Glomerular visceral epithelial cell (primary cell): ENCODE measurements at regions not wholly inside any gene's neighbourhood (a gene's known extent, or its start where the extent isn't known, plus 50 kb on each side); places are given as distances from the start of the nearest gene placed in this dataset.

Experiments
- DNase-seq: peaks from one replicate; pipeline ENCODE4 v3.0.0-alpha.2; 2016; ENCODE audit errors: extremely low spot score

GRCh38 chr3:30354972-30355371, 251.4 kb upstream of the TGFBR2 start:
- DNase-seq = peak; percentile 18

DNA sequence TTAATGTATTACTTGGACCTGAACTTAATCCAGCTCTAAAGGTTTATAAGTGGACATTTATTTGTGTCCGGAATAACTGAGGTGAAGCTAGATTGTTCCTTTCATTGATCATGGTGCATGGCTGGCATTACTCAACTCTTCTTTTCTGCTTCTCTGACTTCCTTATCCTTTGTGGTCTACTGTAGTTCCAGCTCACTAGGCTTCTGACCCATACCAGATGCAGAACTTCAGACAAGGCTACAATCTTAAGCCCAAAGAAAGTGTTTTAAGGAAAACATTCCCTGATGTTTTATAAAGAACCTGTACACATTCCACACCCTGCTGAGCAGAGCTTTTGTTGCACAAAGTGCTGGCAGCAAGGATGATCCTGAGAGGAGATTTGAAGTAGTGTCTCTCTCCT, 250.8 kb upstream of the TGFBR2 start:
- peak; percentile 85 for DNase-seq

DNA sequence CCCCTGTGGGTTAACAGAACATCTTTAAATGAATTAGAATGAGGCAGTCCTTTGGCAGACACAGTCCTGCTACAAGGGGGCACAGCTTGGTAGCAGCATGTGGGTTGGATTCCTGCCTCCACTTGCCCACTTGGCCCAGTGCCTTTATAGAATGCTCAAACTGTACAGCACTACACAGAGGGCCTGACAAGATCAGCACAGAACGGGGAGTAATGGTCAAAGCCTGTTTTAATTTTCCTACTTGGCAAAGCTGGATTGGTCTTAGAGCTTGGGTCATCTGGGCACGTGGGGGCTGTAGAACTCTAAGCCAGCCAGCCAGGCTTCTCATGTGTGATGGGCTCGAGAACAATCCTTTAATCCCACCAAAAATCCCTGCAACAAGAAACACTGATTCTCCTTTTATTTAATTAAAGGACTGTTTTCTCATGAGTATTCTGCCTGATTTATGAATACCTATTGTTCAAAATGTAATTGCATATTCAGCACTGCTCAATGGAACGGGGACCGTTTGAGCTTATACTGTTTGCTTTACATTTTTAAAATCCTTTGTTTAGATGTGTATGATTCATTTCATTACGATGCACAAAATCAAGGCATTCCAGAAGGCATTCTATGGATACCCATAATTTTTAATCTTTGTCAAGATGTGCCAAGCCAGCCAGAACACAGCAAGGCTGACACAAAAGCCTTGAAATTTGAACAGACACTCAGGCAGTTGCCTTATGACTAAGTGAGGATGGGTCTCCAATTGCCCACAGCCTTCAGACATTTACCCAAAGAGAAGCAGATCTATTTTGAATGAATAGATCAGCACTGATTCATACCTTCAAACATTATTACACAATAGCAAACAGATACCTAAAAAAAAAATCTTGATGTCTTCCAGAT, 249.3 kb upstream of the TGFBR2 start:
- DNase-seq = no peak

- DNase-seq = no peak
These were observed 248.5 kb upstream of the TGFBR2 start for GRCh38 chr3:30357897-30358296.

GRCh38 chr3:30358871-30359270, 247.5 kb upstream of the TGFBR2 start:
- no peak for DNase-seq

GRCh38 chr3:30368978-30369377, 237.4 kb upstream of the TGFBR2 start:
- no peak for DNase-seq

DNA sequence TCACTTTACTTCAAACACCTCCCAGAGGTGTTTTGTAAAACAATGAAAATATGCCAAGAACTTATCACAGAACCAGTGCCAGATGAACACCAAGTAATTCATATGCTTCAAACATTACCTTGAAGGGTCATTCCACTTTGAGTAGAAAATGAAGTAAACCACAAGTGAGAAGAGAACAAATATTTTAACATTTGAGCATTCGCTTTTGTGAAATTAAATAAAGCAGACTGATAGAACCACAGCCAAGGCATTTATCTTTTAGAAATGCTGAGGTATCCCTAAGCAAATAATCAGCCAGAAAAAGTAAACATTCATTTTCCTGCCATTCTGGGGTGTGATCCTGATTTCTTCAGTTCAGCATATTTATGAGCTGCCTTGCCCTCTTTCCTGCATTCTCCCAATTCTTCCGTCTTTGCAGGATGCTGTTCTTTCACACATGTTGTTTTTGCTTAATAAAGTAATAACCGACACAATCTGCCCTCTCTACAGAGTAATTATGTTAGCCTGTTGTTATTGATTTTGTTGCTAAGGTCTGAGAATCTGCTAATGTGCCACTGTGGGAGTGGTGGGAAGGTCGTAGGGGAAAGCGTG, 235.6 kb upstream of the TGFBR2 start:
- DNase-seq = no peak

GRCh38 chr3:30372837-30373236, 233.6 kb upstream of the TGFBR2 start:
- no peak for DNase-seq

GRCh38 chr3:30384546-30385072, 221.8 kb upstream of the TGFBR2 start:
- DNase-seq = no peak

DNA sequence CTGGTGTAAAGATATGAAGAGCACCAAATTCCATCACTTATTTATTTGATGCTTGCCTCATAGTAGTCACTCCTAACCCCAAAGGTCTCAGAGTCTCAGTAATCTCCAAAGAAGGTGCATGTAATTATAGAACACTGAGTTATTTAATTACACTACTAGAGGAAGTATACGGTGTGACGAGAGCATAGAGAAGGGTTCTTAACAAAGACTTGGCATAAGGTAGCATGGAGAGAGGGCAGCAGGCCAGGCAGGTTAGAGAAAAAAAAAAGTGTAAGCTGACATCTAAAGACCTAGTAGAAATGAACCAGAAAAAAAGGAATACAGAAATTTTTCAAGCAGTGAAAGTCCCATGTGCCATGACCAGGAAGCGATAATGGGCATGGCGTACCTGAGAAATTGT, 213.3 kb upstream of the TGFBR2 start:
- no peak for DNase-seq

- DNase-seq = no peak
These were observed 209.4 kb upstream of the TGFBR2 start for GRCh38 chr3:30397030-30397429.

DNA sequence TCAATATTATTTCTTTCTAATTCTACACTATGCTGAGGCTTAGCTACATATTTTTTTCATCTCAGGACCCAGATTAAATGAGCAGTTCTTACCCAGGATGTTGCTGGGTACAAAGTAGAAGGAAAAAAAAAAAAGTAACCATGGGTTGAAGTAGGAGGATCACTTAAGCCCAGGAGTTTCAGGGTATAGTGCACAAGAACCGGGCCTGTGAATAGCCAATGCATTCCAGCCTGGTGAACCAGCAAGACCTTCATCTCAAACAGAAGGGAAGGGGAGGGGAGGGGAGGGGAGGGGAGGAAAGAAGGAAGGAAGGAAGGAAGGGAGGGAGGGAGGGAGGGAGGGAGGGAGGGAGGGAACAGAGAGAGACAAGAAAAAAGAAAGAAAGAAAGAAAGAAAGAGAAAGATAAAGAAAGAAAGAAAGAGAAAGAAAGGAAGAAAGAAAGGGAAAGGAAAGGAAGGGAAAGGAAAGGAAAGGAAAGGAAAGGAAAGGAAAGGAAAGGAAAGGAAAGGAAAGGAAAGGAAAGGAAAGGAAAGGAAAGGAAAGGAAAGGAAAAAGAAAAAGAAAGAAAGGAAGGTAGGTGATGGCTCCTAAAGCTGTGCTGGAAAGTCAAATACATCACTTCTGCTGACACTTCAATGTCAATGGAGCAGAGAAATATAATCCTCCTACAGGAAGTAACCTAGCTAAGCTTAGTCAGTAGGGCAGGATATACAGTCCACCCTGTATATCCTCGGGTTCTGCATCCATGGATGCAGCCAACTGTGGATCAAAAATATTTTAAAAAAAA, 206.8 kb upstream of the TGFBR2 start:
- no peak for DNase-seq

DNA sequence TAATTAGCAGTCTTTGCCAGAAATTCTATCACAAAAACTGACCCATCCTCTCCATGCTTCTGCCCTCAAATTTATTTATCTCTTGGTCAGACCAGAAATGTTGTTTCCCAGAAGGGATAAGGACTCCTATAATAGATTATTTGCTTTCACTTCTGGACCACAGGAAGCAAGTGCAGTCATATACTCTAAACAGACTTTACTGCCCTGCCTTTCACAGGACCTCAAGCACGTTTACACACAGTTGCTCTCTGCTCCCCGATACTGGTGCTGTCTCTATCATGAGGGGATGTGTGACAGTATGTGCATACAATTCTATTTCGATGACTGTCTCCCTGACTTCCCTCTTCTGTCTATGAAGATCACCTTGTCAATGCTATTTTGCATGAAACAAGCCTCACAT, 205.5 kb upstream of the TGFBR2 start:
- DNase-seq = no peak

DNA sequence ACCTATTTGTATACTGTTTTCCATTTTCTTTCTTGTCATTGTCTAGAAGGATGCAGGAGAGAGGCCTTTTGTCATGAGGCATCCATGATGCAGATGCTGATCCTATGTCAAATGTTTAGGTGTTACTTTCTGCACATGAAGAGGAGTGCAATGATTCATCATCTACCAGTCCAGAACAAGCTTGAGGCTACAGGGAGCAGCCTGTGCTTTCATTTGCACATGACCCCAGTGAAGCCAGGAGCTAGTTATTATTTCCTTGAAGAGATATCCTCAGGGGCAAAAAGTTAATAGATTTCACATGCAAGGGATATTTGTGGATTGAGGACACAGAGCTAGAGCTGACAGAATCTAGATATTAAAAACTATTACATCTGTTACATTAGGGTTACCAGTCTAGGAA, 204.4 kb upstream of the TGFBR2 start:
- DNase-seq = no peak

- no peak for DNase-seq
These were observed 198.8 kb upstream of the TGFBR2 start for GRCh38 chr3:30407651-30408050.

DNA sequence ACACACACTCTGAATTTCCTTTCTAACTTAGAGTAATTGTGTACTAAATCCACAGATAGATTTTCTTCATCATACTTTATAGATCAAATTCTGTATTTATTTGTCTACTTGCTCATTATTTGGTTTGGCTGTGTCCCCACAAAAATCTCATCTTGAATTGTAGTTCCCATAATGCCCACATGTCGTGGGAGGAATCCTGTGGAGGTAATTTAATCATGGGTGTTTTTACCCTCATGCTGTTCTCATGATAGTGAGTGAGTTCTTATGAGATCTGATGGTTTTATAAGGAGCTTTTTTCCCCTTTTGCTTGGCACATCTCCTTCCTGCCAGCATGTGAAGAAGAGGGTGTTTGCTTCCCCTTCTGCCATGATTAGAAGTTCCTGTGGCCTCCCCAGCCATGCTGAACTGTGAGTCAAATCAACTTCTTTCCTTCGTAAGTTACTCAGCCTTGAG, 198.3 kb upstream of the TGFBR2 start:
- DNase-seq = no peak

DNA sequence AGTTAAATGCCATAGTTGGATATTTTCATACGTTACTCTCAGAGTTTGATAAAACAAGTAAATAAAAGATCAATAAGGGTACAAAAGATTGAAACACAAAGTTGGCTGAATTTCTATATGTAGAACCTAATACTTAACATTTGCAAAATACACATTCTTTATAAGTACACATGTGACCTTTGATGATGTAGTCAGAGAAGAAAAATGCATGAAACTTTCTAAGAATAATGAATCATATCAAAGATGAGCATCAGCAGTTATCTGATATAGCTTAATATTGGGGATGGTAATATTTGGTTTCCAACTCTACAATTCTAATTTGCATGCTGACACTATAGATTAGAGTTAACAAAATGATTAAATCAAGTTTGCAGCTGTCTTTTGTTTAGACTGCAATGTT, 188.0 kb upstream of the TGFBR2 start:
- no peak for DNase-seq

GRCh38 chr3:30421266-30421665, 185.1 kb upstream of the TGFBR2 start:
- no peak for DNase-seq

DNA sequence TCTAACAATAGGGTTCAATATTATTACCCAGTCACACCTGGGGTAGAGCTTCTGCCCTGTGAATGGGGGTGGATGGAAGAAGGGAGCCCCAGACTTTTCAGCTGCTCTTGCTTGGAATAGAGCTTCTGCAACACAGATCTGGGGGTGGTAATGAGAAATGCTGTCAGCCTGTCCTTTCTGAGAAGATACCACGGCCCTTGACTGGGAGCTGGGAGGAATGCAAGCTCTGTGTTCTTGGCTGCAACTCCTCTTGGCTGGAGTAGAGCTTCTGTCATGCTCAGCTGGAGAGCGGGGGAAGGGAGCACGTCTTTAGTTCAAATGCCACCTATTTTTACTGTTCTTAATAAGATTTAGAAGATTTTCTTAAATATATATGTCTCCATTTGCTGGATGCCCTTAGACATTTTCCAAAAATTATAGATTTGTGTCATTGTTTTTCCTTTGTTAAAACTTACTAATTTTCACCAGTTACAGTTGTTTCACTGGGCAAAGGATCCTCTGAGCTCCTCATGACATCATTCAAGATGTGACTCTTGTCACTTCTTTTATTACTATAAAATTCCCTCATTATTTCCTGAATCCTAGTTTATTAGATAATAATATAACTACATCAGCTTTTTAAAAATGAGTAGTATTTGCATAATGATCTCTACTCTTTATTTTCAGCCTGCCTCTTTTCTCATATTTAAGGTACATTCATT, 180.0 kb upstream of the TGFBR2 start:
- peak; percentile 30 for DNase-seq

GRCh38 chr3:30428251-30428650, 178.2 kb upstream of the TGFBR2 start:
- peak; percentile 57 for DNase-seq

- no peak for DNase-seq
These were observed 170.5 kb upstream of the TGFBR2 start for GRCh38 chr3:30435861-30436331.
